GM13976 (cell line): ENCODE measurements at regions not wholly inside any gene's neighbourhood (a gene's known extent, or its start where the extent isn't known, plus 50 kb on each side); places are given as distances from the start of the nearest gene placed in this dataset.

Source experiments
- DNase-seq: peaks from one replicate; pipeline ENCODE4 v3.0.0; 2012; ENCODE audit warnings: low spot score
- CTCF ChIP-seq: IDR thresholded peaks from 2 replicates; pipeline ENCODE4 v1.5.1; 2012; ENCODE audit warnings: borderline replicate concordance, mild to moderate bottlenecking; ENCODE audit not compliant: insufficient read depth; ENCODE audit errors: extremely low read depth, missing control alignments, control extremely low read depth
- in situ Hi-C: fragments of 300-500 bp; cut with MboI; formaldehyde crosslinking; loops from one replicate; pipeline ENCODE4 v1.12.0; 2022; ENCODE audit warnings: low sequenced_read_pairs, mixed read lengths, inconsistent platforms; ENCODE audit not compliant: unreplicated experiment

- in situ Hi-C loops, result no loop called here
- peak; percentile 40 for DNase-seq
- TF ChIP-seq CTCF, result peak; percentile 71
Observed at GRCh38 chr12:67025543-67026114, 243.5 kb upstream of the CAND1 start.

GRCh38 chr12:67026487-67027246, 242.5 kb upstream of the CAND1 start:
- TF ChIP-seq CTCF, result no peak
- in situ Hi-C loops, result no loop called here
- DNase-seq, result no peak

GRCh38 chr12:67028529-67028928, 240.6 kb upstream of the CAND1 start:
- no peak for TF ChIP-seq CTCF
- in situ Hi-C loops, result no loop called here
- DNase-seq, result no peak

- no peak for TF ChIP-seq CTCF
- DNase-seq, result no peak
- in situ Hi-C loops, result no loop called here
Observed at GRCh38 chr12:67034110-67034879, 234.9 kb upstream of the CAND1 start.

- in situ Hi-C loops, result no loop called here
- TF ChIP-seq CTCF, result no peak
Observed at GRCh38 chr12:67035121-67035520, 234.0 kb upstream of the CAND1 start.

GRCh38 chr12:67038486-67038885, 230.7 kb upstream of the CAND1 start:
- DNase-seq, result no peak
- TF ChIP-seq CTCF, result no peak
- in situ Hi-C loops, result no loop called here

More at GRCh38 chr12:67035121-67035520, 234.0 kb upstream of the CAND1 start:
- no peak for DNase-seq
